K562 (cell line): ENCODE measurements at regions not wholly inside any gene's neighbourhood (a gene's known extent, or its start where the extent isn't known, plus 50 kb on each side); places are given as distances from the start of the nearest gene placed in this dataset.

Experiments used
- ATAC-seq: fragments of 200-7000 bp; cut with Tn5 transposase; 3 replicates; pipeline ENCODE4 v1.9.1; 2020; ENCODE audit warnings: moderate library complexity
- BruUV-seq: library from RNA; stranded (reverse); fragments of 400-500 nt; replicated peaks from 2 replicates; lab custom pipeline; 2021; lab: Mats Ljungman, UMichigan
- CTCF ChIA-PET: fragments of 300-600 bp; formaldehyde crosslinking; extraction: SDS; loops from one replicate; lab custom pipeline; 2021; ENCODE audit warnings: low intra/inter-chr PET ratio; lab: Yijun Ruan, JAX
- POLR2A ChIA-PET: fragments of 300-600, 350-650 bp; sonication (Branson Sonifier 250); formaldehyde crosslinking; extraction: SDS; loops from one replicate; lab custom pipeline; 2021; ENCODE audit warnings: antibody characterized with exemption, inconsistent platforms; lab: Yijun Ruan, JAX
- DNase-seq, 4 experiments: peaks; one replicate each; pipeline versions ENCODE4 v3.0.0 to v3.0.0-alpha.2; 2011 to 2018; ENCODE audit warnings: low spot score in 3 of 4, mixed read lengths in 3 of 4; ENCODE audit errors: extremely low read depth in 1 of 4
- FAIRE-seq: peaks from 2 replicates; lab custom pipeline; 2011; peaks lifted over from hg19 to GRCh38; lab: Jason Lieb, UNC
- H2AFZ ChIP-seq: 2 replicates; pipeline ENCODE4 v1.6.0; 2011; ENCODE audit warnings: low read depth, low read length, control low read depth, inconsistent platforms
- H3K27ac ChIP-seq: fragments of 200-600 bp; 3 replicates; pipeline ENCODE4 v1.8.0; 2011; ENCODE audit warnings: low read depth, mild to moderate bottlenecking, control low read depth, inconsistent platforms, low read length, moderate library complexity, mixed read lengths; ENCODE audit errors: extremely low read depth
- H3K27me3 ChIP-seq, 2 experiments: fragments of 300-600 bp in 1 of 2; 2 replicates in 1 of 2; 3 replicates in 1 of 2; pipeline versions ENCODE4 v1.6.0 to v1.8.0; 2011; ENCODE audit warnings: inconsistent platforms in 2 of 2, low read length in 2 of 2, mild to moderate bottlenecking in 1 of 2, mixed read lengths in 1 of 2, moderate library complexity in 1 of 2; ENCODE audit not compliant: control insufficient read depth in 2 of 2, insufficient read depth in 2 of 2
- H3K36me3 ChIP-seq: fragments of 300-600 bp; 3 replicates; pipeline ENCODE4 v1.8.0; 2011; ENCODE audit warnings: mild to moderate bottlenecking, low read length, inconsistent platforms; ENCODE audit not compliant: control insufficient read depth, insufficient read depth
- H3K4me1 ChIP-seq, 2 experiments: fragments of 200-600 bp in 1 of 2; replicated peaks in 1 of 2; 2 replicates in 1 of 2; 3 replicates in 1 of 2; pipeline versions ENCODE4 v1.5.1 to v1.8.0; 2011; ENCODE audit warnings: inconsistent platforms in 2 of 2, low read length in 2 of 2, mild to moderate bottlenecking in 1 of 2, mixed read lengths in 1 of 2, moderate library complexity in 1 of 2; ENCODE audit not compliant: control insufficient read depth in 2 of 2, insufficient read depth in 2 of 2
- H3K4me2 ChIP-seq: 2 replicates; pipeline ENCODE4 v1.6.1; 2011; ENCODE audit warnings: low read length, control low read depth, inconsistent platforms, mixed read lengths; ENCODE audit not compliant: insufficient read depth
- H3K4me3 ChIP-seq: fragments of 200-600 bp; sonication (generic), shearing (Covaris generic); 2 replicates; pipeline ENCODE4 v1.5.1; 2016; ENCODE audit warnings: control low read depth, inconsistent platforms
- H3K79me2 ChIP-seq: fragments of 200-600 bp; 3 replicates; pipeline ENCODE4 v1.8.0; 2011; ENCODE audit warnings: low read length, inconsistent platforms; ENCODE audit not compliant: control insufficient read depth, insufficient read depth
- H3K9ac ChIP-seq, 2 experiments: 2 replicates each; pipeline versions ENCODE4 v1.6.0 to v1.6.1; 2011; ENCODE audit warnings: low read depth in 2 of 2, low read length in 2 of 2, control low read depth in 1 of 2, inconsistent platforms in 1 of 2, mild to moderate bottlenecking in 1 of 2, mixed read lengths in 1 of 2; ENCODE audit not compliant: insufficient read depth in 1 of 2
- H3K9me1 ChIP-seq: one replicate; pipeline ENCODE4 v1.6.0; 2011; ENCODE audit warnings: inconsistent platforms, mild to moderate bottlenecking, low read length, moderate library complexity; ENCODE audit not compliant: control insufficient read depth, insufficient read depth
- H3K9me3 ChIP-seq: replicated peaks from 2 replicates; pipeline ENCODE4 v1.5.1; 2011; ENCODE audit warnings: low read depth, low read length, inconsistent platforms; ENCODE audit not compliant: control insufficient read depth, insufficient read depth
- H4K20me1 ChIP-seq: replicated peaks from 2 replicates; pipeline ENCODE4 v1.6.1; 2011; ENCODE audit warnings: low read length, inconsistent platforms, mixed read lengths; ENCODE audit not compliant: control insufficient read depth, insufficient read depth
- FOXK1 ChIP-seq: sonication (generic); formaldehyde crosslinking; IDR thresholded peaks from 2 replicates; pipeline ENCODE4 v1.8.0; 2022; ENCODE audit warnings: missing genetic modification reagents, mild to moderate bottlenecking, borderline replicate concordance
- MAZ ChIP-seq, 2 experiments: fragments of 450-650 bp in 1 of 2; sonication (generic) in 1 of 2; formaldehyde crosslinking; IDR thresholded peaks in 1 of 2; conservative IDR thresholded peaks in 1 of 2; 2 replicates each; pipeline versions ENCODE4 v1.4.0 to v1.5.0; 2020; ENCODE audit warnings: mild to moderate bottlenecking in 1 of 2, missing genetic modification reagents in 1 of 2
- MTA1 ChIP-seq: fragments of 450-650 bp; IDR thresholded peaks from 2 replicates; pipeline ENCODE4 v1.6.1; 2017; ENCODE audit warnings: borderline replicate concordance
- TFAM ChIP-seq: fragments of 250-450 bp; sonication (Bioruptor Pico); conservative IDR thresholded peaks from 2 replicates; pipeline ENCODE4 v1.5.0; 2021; ENCODE audit warnings: mild to moderate bottlenecking, moderate library complexity
- U2AF1 ChIP-seq: fragments of 200-400 bp; formaldehyde crosslinking; optimal IDR thresholded peaks from 2 replicates; pipeline ENCODE3; 2017; ENCODE audit warnings: mild to moderate bottlenecking, low read depth, low read length, moderate library complexity
- ZNF175 ChIP-seq: fragments of 200-800 bp; sonication (Bioruptor generic); IDR thresholded peaks from 2 replicates; pipeline ENCODE4 v1.6.1; 2016; ENCODE audit warnings: low read depth, mild to moderate bottlenecking, missing genetic modification characterization, missing compliant biosample characterization
- WGBS: fragments of 100-300 bp; shearing (Covaris generic); methylation state at CpG from one replicate; pipeline ENCODE4 v1.1.6; 2016; ENCODE audit warnings: low coverage, mixed read lengths; ENCODE audit not compliant: insufficient coverage; ENCODE audit errors: missing lambda C conversion rate; 5-methylcytosine and 5-hydroxymethylcytosine counted together
- in situ Hi-C: fragments of 300-500 bp; cut with MboI; formaldehyde crosslinking; loops from 4 replicates; pipeline ENCODE4 v1.15.0; 2018; ENCODE audit warnings: inconsistent platforms, mixed read lengths
- intact Hi-C: fragments of 100-400 bp; cut with micrococcal nuclease; formaldehyde crosslinking; loops from 2 replicates; pipeline ENCODE4 v1.14.2; 2022

GRCh38 chr4:136823020-136823419 is 709.3 kb downstream of the PCDH18 start (continued):
- TF ChIP-seq ZNF175 (CRISPR knock-in tag) (no peak), U2AF1 (no peak), MTA1 (no peak)

GRCh38 chr4:136818811-136819330 is 713.4 kb downstream of the PCDH18 start:
- no peaks in the 10 kb centered on the region for H3K36me3 ChIP-seq
- H3K4me1 ChIP-seq: no peaks in the 10 kb centered on the region
- DNase-seq (no peak), ATAC-seq (no peak), FAIRE-seq (no peak)
- H3K9me1 ChIP-seq: no peaks in the 10 kb centered on the region
- no peak overlapping the region for H3K4me3 ChIP-seq
- no peaks in the 10 kb centered on the region for H4K20me1 ChIP-seq
- H3K79me2 ChIP-seq: no peaks in the 10 kb centered on the region
- H3K9ac ChIP-seq: no peak overlapping the region
- TF ChIP-seq MAZ (CRISPR knock-in tag; conservative IDR thresholded peaks at IDR 0.05 in 1 of 2, IDR thresholded peaks at IDR 0.05 in 1 of 2) (no peak), FOXK1 (CRISPR knock-in tag) (no peak), TFAM (CRISPR knock-in tag) (no peak)
- 0% methylated on average over 1 of the region's 1 CpG for WGBS
- H3K9me3 ChIP-seq: no peaks in the 10 kb centered on the region
- intact Hi-C loops: no loop called here
- H3K27me3 ChIP-seq: no peaks in the 10 kb centered on the region
- POLR2A ChIA-PET: no interaction called here
- H2AFZ ChIP-seq: no peak overlapping the region
- no TSS peak for BruUV-seq
- CTCF ChIA-PET: no interaction called here
- H3K27ac ChIP-seq: no peak overlapping the region
- in situ Hi-C loops: no loop called here
- no peak overlapping the region for H3K4me2 ChIP-seq
